ENCODE measurements at regions not wholly inside any gene's neighbourhood (a gene's known extent, or its start where the extent isn't known, plus 50 kb on each side); places are given as distances from the start of the nearest gene placed in this dataset.
"Not testable (repeated sequence)": the region's sequence is repeated elsewhere in the genome, so short reads cannot be mapped to it uniquely, and the experiment has no call there.

- not testable (repeated sequence) for TF ChIP-seq CTCF (IDR thresholded peaks at IDR 0.05; ENCODE audit: extremely low read depth in 1 of 2, insufficient read depth in 1 of 2, low read depth in 1 of 2, low read length in 2 of 2); POLR2A (IDR thresholded peaks at IDR 0.05; ENCODE audit: low read depth, low read length); POLR2AphosphoS5 (IDR thresholded peaks at IDR 0.05; ENCODE audit: insufficient read depth, low read depth, low read length)
Measured at GRCh38 chr1:149724618-149725302, 57.7 kb upstream of the FCGR1A start.

Measured in endothelial cell of umbilical vein (primary cell).